Esophagus muscularis mucosa (tissue), 4 donors: ENCODE measurements at regions not wholly inside any gene's neighbourhood (a gene's known extent, or its start where the extent isn't known, plus 50 kb on each side); places are given as distances from the start of the nearest gene placed in this dataset.
"Not testable (repeated sequence)": the region's sequence is repeated elsewhere in the genome, so short reads cannot be mapped to it uniquely, and the experiment has no call there.

Experiments
- DNase-seq: peaks from one replicate; pipeline ENCODE4 v3.0.0-alpha.2; 2017; ENCODE audit errors: extremely low spot score
- H3K27ac ChIP-seq, 4 donors: fragments of 200-600 bp; sonication (generic); replicated peaks in 1 of 4; 1 replicate in 3 of 4; 2 replicates in 1 of 4; pipeline ENCODE4 v1.5.1; 2016 to 2019; ENCODE audit warnings: mild to moderate bottlenecking in 1 of 4
- H3K27me3 ChIP-seq, 4 donors: fragments of 200-600 bp; sonication (generic); one replicate each; pipeline versions ENCODE4 v1.5.1 to v1.6.0; 2016 to 2019
- H3K36me3 ChIP-seq, 4 donors: fragments of 200-600 bp; sonication (generic); one replicate each; pipeline ENCODE4 v1.5.1; 2016 to 2019
- H3K4me1 ChIP-seq, 4 donors: fragments of 200-600 bp; sonication (generic); one replicate each; pipeline ENCODE4 v1.5.1; 2016 to 2019
- H3K4me3 ChIP-seq, 4 donors: fragments of 200-600 bp; sonication (generic); 1 replicate in 2 of 4; 2 replicates in 2 of 4; pipeline ENCODE4 v1.5.1; 2016 to 2019; ENCODE audit warnings: mild to moderate bottlenecking in 4 of 4, moderate library complexity in 1 of 4
- H3K9me3 ChIP-seq, 4 donors: fragments of 200-600 bp; sonication (generic); 1 replicate in 3 of 4; 2 replicates in 1 of 4; pipeline ENCODE4 v1.5.1; 2016 to 2019
- EP300 ChIP-seq: sonication (generic); formaldehyde crosslinking; IDR thresholded peaks from one replicate; pipeline ENCODE4 v1.6.1; 2017; ENCODE audit warnings: antibody characterized with exemption
- POLR2A ChIP-seq: fragments of 450-650 bp; IDR thresholded peaks from one replicate; pipeline ENCODE4 v1.6.1; 2017; ENCODE audit warnings: antibody characterized with exemption, moderate library complexity, mild to moderate bottlenecking, low read depth
- POLR2AphosphoS5 ChIP-seq, 2 donors: sonication (generic); formaldehyde crosslinking; IDR thresholded peaks; one replicate each; pipeline ENCODE4 v1.6.1; 2017; ENCODE audit warnings: antibody characterized with exemption in 2 of 2
- WGBS: methylation state at CpG from one replicate; pipeline ENCODE4 v1.1.5; 2018; 5-methylcytosine and 5-hydroxymethylcytosine counted together
- intact Hi-C: fragments of 100-400 bp; cut with DNase I; formaldehyde crosslinking; loops from one replicate; pipeline ENCODE4 v1.15.1; 2023
- TF ChIP-seq, protein P1 (sequence below), 3 experiments: fragments of 200-600 bp in 2 of 3; fragments of 450-650 bp in 1 of 3; sonication (generic) in 2 of 3; IDR thresholded peaks; one replicate each; pipeline ENCODE4 v1.5.1; 2017 to 2019; ENCODE audit warnings: antibody characterized with exemption in 3 of 3, mild to moderate bottlenecking in 2 of 3, moderate library complexity in 1 of 3

DNA sequence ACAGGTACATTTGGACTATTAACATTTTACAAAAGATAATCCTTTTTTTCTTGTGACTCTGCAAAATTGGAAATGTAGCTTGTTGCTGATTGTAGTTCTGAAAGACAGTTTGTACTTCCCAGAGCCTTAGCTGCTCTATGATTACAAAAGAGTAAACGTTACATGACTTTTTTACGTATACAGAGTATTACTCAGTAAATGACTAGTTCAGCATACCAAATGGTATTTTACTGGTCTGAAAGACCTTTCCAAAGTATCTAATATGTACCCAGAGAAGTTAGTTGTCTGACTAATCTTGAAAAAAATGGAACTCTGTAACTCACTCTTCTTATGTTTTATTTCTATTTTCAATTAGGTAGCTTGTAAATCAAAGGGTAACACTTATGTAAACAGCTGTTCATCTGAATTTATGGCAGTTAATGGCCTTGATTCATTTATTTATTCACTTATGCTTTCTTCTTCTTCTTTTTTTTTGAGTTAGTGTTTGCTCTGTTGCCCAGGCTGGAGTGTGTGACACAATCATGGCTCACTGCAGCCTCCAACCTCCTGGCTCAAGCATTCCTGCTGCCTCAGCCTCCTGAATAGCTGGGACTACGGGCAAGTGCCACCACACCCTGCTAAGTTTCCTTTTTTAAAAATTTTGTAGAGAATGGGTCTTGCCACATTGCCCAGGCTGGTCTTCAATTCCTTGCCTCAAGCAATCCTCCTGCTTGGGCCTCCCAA lies 151.7 kb downstream of the C3orf38 start:
- DNase-seq = no peak
- Histone ChIP-seq H3K4me3 (no peak overlapping the region), H3K27me3 (no peaks in the 10 kb centered on the region), H3K27ac (no peak overlapping the region), H3K4me1 (no peaks in the 10 kb centered on the region), H3K36me3 (no peaks in the 10 kb centered on the region), H3K9me3 (no peaks in the 10 kb centered on the region)
- intact Hi-C loops = no loop called here
- TF ChIP-seq, protein P1, sequence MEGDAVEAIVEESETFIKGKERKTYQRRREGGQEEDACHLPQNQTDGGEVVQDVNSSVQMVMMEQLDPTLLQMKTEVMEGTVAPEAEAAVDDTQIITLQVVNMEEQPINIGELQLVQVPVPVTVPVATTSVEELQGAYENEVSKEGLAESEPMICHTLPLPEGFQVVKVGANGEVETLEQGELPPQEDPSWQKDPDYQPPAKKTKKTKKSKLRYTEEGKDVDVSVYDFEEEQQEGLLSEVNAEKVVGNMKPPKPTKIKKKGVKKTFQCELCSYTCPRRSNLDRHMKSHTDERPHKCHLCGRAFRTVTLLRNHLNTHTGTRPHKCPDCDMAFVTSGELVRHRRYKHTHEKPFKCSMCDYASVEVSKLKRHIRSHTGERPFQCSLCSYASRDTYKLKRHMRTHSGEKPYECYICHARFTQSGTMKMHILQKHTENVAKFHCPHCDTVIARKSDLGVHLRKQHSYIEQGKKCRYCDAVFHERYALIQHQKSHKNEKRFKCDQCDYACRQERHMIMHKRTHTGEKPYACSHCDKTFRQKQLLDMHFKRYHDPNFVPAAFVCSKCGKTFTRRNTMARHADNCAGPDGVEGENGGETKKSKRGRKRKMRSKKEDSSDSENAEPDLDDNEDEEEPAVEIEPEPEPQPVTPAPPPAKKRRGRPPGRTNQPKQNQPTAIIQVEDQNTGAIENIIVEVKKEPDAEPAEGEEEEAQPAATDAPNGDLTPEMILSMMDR (IDR thresholded peaks at IDR 0.05) = no peak
- TF ChIP-seq POLR2AphosphoS5 (IDR thresholded peaks at IDR 0.05) (no peak), EP300 (no peak), POLR2A (no peak)
- WGBS = 84% methylated on average over 3 of the region's 3 CpGs

DNA sequence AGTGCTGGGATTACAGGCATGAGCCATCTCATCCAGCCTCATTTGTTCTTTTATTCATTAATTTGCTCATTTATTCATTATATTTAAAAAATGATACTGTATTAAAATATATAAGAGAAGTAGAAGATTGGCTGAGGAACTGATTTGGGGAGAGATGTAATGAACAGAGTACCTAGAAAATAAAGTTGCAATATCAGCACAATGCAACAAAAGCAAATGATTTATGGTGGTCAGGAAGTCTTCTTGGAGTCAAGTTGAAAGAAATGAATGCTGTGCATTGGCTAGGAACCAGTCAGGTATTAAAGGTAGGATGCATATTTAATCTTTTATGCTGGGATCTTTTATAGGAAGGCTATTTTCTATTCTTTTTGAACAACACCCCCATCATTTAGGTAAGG lies 152.2 kb downstream of the C3orf38 start:
- DNase-seq = no peak
- intact Hi-C loops = no loop called here
- Histone ChIP-seq H3K36me3 (no peaks in the 10 kb centered on the region), H3K4me1 (no peaks in the 10 kb centered on the region), H3K4me3 (no peak overlapping the region), H3K27me3 (no peaks in the 10 kb centered on the region), H3K9me3 (no peaks in the 10 kb centered on the region), H3K27ac (no peak overlapping the region)
- TF ChIP-seq POLR2AphosphoS5 (IDR thresholded peaks at IDR 0.05) (no peak), EP300 (no peak)
- TF ChIP-seq, protein P1 (IDR thresholded peaks at IDR 0.05) = no peak

DNA sequence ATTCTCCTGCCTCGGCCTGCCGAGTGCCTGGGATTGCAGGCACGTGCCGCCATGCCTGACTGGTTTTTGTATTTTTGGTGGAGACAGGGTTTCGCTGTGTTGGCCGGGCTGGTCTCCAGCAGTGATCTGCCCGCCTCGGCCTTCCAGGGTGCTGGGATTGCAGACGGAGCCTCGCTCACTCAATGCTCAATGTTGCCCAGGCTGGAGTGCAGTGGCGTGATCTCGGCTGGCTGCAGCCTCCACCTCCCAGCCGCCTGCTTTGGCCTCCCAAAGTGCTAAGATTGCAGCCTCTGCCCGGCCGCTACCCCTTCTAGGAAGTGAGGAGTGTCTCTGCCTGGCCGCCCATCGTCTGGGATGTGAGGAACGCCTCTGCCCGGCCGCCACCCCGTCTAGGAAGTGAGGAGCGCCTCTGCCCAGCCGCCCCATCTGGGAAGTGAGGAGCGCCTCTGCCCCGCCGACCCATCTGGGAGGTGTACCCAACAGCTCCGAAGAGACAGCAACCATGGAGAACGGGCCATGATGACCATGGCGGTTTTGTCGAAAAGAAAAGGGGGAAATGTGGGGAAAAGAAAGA lies 153.7 kb downstream of the C3orf38 start:
- H3K9me3 ChIP-seq, H3K4me1 ChIP-seq, H3K4me3 ChIP-seq, H3K36me3 ChIP-seq, DNase-seq, H3K27ac ChIP-seq, H3K27me3 ChIP-seq, intact Hi-C loops: not testable (repeated sequence)
- 84% methylated on average over 21 of the region's 30 CpGs for WGBS

DNA sequence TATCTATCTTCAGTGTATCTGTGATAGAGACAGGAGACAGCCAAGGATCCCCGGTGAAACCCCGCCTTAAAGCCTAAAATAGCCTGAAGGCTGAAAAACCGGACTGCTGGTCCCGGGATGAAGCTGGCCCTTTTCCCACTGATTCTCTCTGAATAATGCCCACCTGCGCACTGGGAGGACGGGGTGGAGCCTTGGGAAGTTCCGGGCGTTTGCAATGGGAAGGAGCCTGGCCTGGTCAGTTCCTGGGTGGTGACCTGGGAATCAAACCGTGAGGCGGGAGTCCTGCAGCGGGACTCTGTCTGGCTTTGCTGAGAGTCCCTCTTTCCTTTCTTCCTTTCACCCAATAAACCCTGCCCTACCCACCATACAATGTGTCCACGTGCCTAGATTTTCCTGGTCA lies 157.9 kb downstream of the C3orf38 start:
- intact Hi-C loops = no loop called here
- WGBS = 40% methylated on average over 12 of the region's 12 CpGs
- no peak overlapping the region for H3K4me3 ChIP-seq
- no peak for DNase-seq
- H3K9me3 ChIP-seq = no peaks in the 10 kb centered on the region
- H3K27me3 ChIP-seq = no peaks in the 10 kb centered on the region
- H3K4me1 ChIP-seq = no peaks in the 10 kb centered on the region
- no peak overlapping the region for H3K27ac ChIP-seq
- no peaks in the 10 kb centered on the region for H3K36me3 ChIP-seq
- TF ChIP-seq, protein P1 (IDR thresholded peaks at IDR 0.05) = no peak

DNA sequence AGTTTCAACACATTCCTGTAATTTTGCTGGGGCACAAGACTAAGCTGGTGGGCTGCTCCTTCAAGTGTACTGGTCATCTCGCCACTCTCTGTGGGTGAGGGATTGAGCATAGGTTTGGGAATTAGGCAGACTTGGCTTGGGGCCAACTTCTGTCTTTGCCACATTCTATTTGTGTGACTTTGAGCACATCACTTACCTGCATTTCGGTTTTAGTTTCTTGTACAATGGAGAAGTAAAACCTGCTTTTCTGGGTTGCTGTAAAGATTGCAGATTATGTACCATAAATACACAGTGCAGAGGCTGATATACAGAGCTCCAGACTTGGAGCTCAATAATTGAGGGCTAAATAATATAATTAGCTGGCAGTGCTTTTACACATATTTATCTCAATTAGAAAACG lies 162.1 kb downstream of the C3orf38 start:
- no peaks in the 10 kb centered on the region for H3K27me3 ChIP-seq
- H3K36me3 ChIP-seq = no peaks in the 10 kb centered on the region
- DNase-seq = no peak
- no peaks in the 10 kb centered on the region for H3K9me3 ChIP-seq
- H3K4me3 ChIP-seq = no peak overlapping the region
- intact Hi-C loops = no loop called here
- no peak overlapping the region for H3K27ac ChIP-seq
- TF ChIP-seq EP300 = no peak
- TF ChIP-seq, protein P1 (IDR thresholded peaks at IDR 0.05) = no peak
- TF ChIP-seq POLR2A = no peak
- TF ChIP-seq POLR2AphosphoS5 (IDR thresholded peaks at IDR 0.05) = no peak
- no peaks in the 10 kb centered on the region for H3K4me1 ChIP-seq
- 88% methylated on average over 3 of the region's 3 CpGs for WGBS
